ENCODE measurements at regions not wholly inside any gene's neighbourhood (a gene's known extent, or its start where the extent isn't known, plus 50 kb on each side); places are given as distances from the start of the nearest gene placed in this dataset.

- no peak for DNase-seq (ENCODE audit: low read depth)
- H3K4me3 ChIP-seq (ENCODE audit: low read depth, low read length), result no peak overlapping the region
- no peak for TF ChIP-seq CTCF (conservative IDR thresholded peaks at IDR 0.05; ENCODE audit: low read depth, low read length)
Measured at GRCh38 chr12:24447678-24448077, 498.2 kb upstream of the SOX5 start.

DNA sequence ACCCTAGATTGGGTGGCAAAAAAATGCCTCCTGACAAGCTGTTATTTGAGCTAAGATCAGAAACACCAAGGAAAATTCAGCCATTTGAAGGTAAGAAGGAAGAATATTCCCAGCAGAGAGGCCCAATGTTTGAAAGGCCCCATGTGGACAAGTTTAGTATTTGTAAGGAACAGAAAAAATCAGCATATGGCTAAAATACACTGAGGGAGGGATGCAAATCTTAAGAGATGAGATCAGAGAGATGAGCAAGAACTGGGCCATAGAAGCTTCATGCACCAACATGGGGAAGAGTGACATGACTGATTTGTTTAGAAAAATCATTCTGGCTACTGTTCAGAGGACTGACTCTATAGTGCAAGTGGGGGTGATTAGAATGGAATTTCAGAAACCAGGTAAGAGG is 496.8 kb upstream of the SOX5 start:
- peak; percentile 6 for DNase-seq (ENCODE audit: low read depth)
- no peak for TF ChIP-seq CTCF (conservative IDR thresholded peaks at IDR 0.05; ENCODE audit: low read depth, low read length)
- H3K4me3 ChIP-seq (ENCODE audit: low read depth, low read length), result no peak overlapping the region

GRCh38 chr12:24444634-24445033 is 495.2 kb upstream of the SOX5 start:
- DNase-seq (ENCODE audit: low read depth), result no peak
- H3K4me3 ChIP-seq (ENCODE audit: low read depth, low read length), result no peak overlapping the region
- TF ChIP-seq CTCF (conservative IDR thresholded peaks at IDR 0.05; ENCODE audit: low read depth, low read length), result no peak

GRCh38 chr12:24441458-24441857 is 492.0 kb upstream of the SOX5 start:
- TF ChIP-seq CTCF (conservative IDR thresholded peaks at IDR 0.05; ENCODE audit: low read depth, low read length), result no peak
- peak; percentile 18 for DNase-seq (ENCODE audit: low read depth)
- no peak overlapping the region for H3K4me3 ChIP-seq (ENCODE audit: low read depth, low read length)

- no peak for DNase-seq (ENCODE audit: low read depth)
- H3K4me3 ChIP-seq (ENCODE audit: low read depth, low read length), result no peak overlapping the region
- TF ChIP-seq CTCF (conservative IDR thresholded peaks at IDR 0.05; ENCODE audit: low read depth, low read length), result no peak
Measured at GRCh38 chr12:24436667-24437066, 487.2 kb upstream of the SOX5 start.

- no peak overlapping the region for H3K4me3 ChIP-seq (ENCODE audit: low read depth, low read length)
- TF ChIP-seq CTCF (conservative IDR thresholded peaks at IDR 0.05; ENCODE audit: low read depth, low read length), result no peak
- no peak for DNase-seq (ENCODE audit: low read depth)
Measured at GRCh38 chr12:24431872-24432271, 482.4 kb upstream of the SOX5 start.

- TF ChIP-seq CTCF (conservative IDR thresholded peaks at IDR 0.05; ENCODE audit: low read depth, low read length), result no peak
- H3K4me3 ChIP-seq (ENCODE audit: low read depth, low read length), result no peak overlapping the region
- no peak for DNase-seq (ENCODE audit: low read depth)
Measured at GRCh38 chr12:24427776-24428175, 478.3 kb upstream of the SOX5 start.

Measured in choroid plexus epithelial cell (primary cell).